Mesothelial cell of epicardium (in vitro differentiated cells): ENCODE measurements at regions not wholly inside any gene's neighbourhood (a gene's known extent, or its start where the extent isn't known, plus 50 kb on each side); places are given as distances from the start of the nearest gene placed in this dataset.

Experiments used
- DNase-seq, 2 experiments: peaks; one replicate each; pipeline ENCODE4 v3.0.0; 2021; ENCODE audit warnings: low spot score in 2 of 2; ENCODE audit not compliant: unreplicated experiment in 2 of 2
- H3K27ac Mint-ChIP-seq: 2 replicates; pipeline ENCODE4 v1.8.0; 2021; ENCODE audit warnings: mixed read lengths
- H3K27me3 Mint-ChIP-seq: 2 replicates; pipeline ENCODE4 v1.8.0; 2021; ENCODE audit warnings: low read depth, mixed read lengths
- H3K36me3 Mint-ChIP-seq: 2 replicates; pipeline ENCODE4 v1.8.0; 2021; ENCODE audit warnings: mixed read lengths
- H3K4me1 Mint-ChIP-seq: 2 replicates; pipeline ENCODE4 v1.8.0; 2021; ENCODE audit warnings: mixed read lengths
- H3K4me3 Mint-ChIP-seq: 2 replicates; pipeline ENCODE4 v1.8.0; 2021; ENCODE audit warnings: mild to moderate bottlenecking, moderate library complexity, mixed read lengths
- H3K9me3 Mint-ChIP-seq: 2 replicates; pipeline ENCODE4 v1.8.0; 2021; ENCODE audit warnings: mixed read lengths
- TF ChIP-seq, protein P1 (sequence below): fragments of 200-600 bp; sonication (generic); IDR thresholded peaks from one replicate; pipeline ENCODE4 v1.5.0; 2021; ENCODE audit warnings: antibody characterized with exemption; ENCODE audit not compliant: unreplicated experiment

DNA sequence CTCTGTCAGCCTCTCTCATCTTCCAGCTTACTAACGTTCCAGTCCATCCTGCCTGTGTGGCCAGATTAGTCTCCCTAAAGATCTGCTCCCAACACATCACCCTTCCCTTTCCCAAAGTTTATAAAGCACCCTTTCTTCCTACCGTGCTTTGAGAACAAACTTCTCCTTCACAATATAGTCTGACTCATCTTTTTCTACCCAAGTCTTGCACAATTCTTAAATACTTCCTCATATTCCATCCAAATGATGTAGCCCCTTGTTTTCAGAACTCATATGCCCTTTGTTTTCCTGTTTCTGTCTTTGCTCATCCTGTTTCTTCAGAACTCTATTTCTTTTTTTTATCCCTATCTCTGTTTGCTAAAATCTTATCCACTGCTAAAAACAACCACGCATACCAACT lies 326.8 kb downstream of the MFSD1 start:
- Mint-ChIP-seq H3K27ac (no peak overlapping the region), H3K36me3 (no peaks in the 10 kb centered on the region), H3K4me3 (no peak overlapping the region), H3K27me3 (peaks cover 44% of the 10 kb centered on the region), H3K9me3 (no peaks in the 10 kb centered on the region), H3K4me1 (no peaks in the 10 kb centered on the region)
- TF ChIP-seq, protein P1, sequence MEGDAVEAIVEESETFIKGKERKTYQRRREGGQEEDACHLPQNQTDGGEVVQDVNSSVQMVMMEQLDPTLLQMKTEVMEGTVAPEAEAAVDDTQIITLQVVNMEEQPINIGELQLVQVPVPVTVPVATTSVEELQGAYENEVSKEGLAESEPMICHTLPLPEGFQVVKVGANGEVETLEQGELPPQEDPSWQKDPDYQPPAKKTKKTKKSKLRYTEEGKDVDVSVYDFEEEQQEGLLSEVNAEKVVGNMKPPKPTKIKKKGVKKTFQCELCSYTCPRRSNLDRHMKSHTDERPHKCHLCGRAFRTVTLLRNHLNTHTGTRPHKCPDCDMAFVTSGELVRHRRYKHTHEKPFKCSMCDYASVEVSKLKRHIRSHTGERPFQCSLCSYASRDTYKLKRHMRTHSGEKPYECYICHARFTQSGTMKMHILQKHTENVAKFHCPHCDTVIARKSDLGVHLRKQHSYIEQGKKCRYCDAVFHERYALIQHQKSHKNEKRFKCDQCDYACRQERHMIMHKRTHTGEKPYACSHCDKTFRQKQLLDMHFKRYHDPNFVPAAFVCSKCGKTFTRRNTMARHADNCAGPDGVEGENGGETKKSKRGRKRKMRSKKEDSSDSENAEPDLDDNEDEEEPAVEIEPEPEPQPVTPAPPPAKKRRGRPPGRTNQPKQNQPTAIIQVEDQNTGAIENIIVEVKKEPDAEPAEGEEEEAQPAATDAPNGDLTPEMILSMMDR = no peak
- no peak for DNase-seq

DNA sequence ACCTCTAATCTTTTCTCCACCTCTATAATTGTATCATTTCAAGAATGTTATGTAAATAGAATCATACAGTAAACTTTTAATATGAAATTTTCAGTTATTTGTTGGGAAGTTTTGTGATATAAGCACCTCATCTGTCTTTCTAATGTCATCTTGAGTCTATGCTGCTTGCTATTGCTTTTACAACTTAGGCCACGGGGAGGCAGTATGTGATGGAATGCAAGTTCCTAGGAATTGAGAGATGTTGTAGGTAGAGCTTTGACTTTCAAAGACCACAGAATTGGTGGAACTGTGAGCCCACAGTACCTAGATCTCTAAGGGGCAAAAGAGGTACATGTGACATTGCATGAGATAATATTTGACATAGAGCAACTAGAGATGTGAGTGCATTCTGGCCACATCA lies 328.3 kb downstream of the MFSD1 start:
- H3K27ac Mint-ChIP-seq = no peak overlapping the region
- no peaks in the 10 kb centered on the region for H3K9me3 Mint-ChIP-seq
- TF ChIP-seq, protein P1 = no peak
- H3K36me3 Mint-ChIP-seq = no peaks in the 10 kb centered on the region
- H3K27me3 Mint-ChIP-seq = peaks cover 34% of the 10 kb centered on the region
- DNase-seq = no peak
- H3K4me3 Mint-ChIP-seq = no peak overlapping the region
- H3K4me1 Mint-ChIP-seq = no peaks in the 10 kb centered on the region

DNA sequence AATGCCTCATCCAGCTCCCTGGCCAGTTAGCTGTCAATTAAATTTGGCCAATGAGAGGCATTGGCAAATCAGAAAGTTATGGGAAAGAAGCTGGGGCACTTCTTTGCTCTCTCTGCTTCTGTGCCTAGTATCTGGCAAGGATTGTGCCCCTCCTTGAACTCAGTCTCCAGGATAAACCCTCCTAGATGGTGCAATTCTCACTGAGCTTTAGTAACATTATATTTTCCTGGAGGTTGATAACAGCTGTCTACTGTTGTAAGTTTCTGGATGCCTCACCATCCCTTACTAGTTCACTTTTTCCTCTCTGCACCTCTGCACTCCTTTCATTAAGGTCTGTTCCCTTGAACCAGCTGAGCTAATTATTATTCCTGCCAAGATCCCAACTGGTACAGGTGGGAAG lies 329.5 kb downstream of the MFSD1 start:
- Mint-ChIP-seq H3K27me3 (peaks cover 29% of the 10 kb centered on the region), H3K27ac (no peak overlapping the region), H3K36me3 (no peaks in the 10 kb centered on the region), H3K4me3 (no peak overlapping the region), H3K4me1 (no peaks in the 10 kb centered on the region), H3K9me3 (no peaks in the 10 kb centered on the region)
- TF ChIP-seq, protein P1 = no peak
- DNase-seq = no peak

DNA sequence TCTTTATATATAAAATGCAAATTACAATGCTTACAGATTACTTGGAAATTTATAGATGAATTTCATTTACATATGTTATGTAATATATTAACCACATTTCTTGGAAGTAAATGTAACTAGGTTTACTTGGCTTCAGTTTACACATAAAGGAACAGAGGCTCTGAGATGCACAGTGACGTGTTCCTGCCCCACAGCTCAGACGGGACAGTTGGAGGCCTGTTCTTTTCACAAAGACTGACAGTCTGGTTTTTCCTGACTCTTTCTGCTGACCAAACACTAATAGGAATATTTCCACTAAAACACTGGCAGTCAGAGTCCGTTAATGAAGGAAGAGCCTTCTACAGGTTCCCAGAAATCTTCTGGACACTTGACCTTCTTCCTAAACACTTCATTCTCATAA lies 336.1 kb downstream of the MFSD1 start:
- H3K36me3 Mint-ChIP-seq = no peaks in the 10 kb centered on the region
- no peak overlapping the region for H3K4me3 Mint-ChIP-seq

DNA sequence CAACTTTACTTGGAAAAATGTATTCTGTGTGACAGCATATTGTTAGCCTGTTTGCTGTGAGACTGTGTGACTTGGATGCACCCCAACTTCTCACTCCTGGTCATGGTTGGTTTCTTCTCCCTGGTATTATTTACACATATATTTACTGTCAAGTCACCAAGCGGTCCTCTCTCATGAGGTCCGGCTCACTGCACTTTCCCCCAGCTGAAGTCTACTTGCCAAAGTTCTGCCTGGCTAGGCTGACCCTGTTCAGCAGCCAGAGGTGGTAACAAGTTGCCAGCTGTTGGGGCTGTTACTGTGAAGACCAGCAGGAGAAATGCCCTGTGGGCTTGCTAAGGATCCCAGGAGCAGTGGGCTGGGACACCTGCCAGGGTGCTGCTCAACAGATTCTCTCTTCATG lies 337.5 kb downstream of the MFSD1 start:
- no peaks in the 10 kb centered on the region for H3K9me3 Mint-ChIP-seq
- H3K4me3 Mint-ChIP-seq = no peak overlapping the region
- no peak overlapping the region for H3K27ac Mint-ChIP-seq
- TF ChIP-seq, protein P1 = no peak
- no peaks in the 10 kb centered on the region for H3K4me1 Mint-ChIP-seq
- no peaks in the 10 kb centered on the region for H3K36me3 Mint-ChIP-seq
- no peak for DNase-seq
- peaks cover 5% of the 10 kb centered on the region for H3K27me3 Mint-ChIP-seq

More for the DNA sequence above, 336.1 kb downstream of the MFSD1 start:
- Mint-ChIP-seq H3K4me1 (no peaks in the 10 kb centered on the region), H3K27ac (no peak overlapping the region), H3K9me3 (no peaks in the 10 kb centered on the region), H3K27me3 (peaks cover 8% of the 10 kb centered on the region)
- no peak for DNase-seq
- TF ChIP-seq, protein P1 = no peak

DNA sequence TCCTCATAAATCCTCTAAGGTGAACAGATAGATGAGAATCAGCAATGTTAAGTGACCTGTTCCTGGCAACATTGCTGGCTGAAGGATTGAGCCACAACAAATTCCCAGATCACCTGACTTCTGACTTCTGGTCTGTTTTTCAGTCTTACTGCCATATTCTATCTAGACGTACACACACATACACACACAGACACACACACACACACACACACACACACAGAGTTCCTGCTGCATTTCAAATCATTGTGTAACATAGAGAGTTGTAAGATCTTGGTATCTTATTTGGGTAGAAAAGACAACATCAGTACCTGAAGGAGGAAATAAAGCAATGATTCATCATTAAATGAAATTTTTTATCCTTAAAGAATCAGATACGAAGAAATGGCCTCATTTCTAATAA lies 342.6 kb downstream of the MFSD1 start:
- Mint-ChIP-seq H3K9me3 (no peaks in the 10 kb centered on the region), H3K27me3 (peaks cover 11% of the 10 kb centered on the region), H3K36me3 (no peaks in the 10 kb centered on the region)

More for the DNA sequence above, 342.6 kb downstream of the MFSD1 start:
- no peaks in the 10 kb centered on the region for H3K4me1 Mint-ChIP-seq
- DNase-seq = no peak
- TF ChIP-seq, protein P1 = no peak
- H3K4me3 Mint-ChIP-seq = no peak overlapping the region
- H3K27ac Mint-ChIP-seq = no peak overlapping the region
